SW480 (cell line): ENCODE measurements at regions not wholly inside any gene's neighbourhood (a gene's known extent, or its start where the extent isn't known, plus 50 kb on each side); places are given as distances from the start of the nearest gene placed in this dataset.
A peak's percentile ranks its signal among the peaks of the same experiment; 100 is the strongest.

Experiments used
- DNase-seq: peaks from one replicate; pipeline ENCODE4 v3.0.0-alpha.2; 2016; ENCODE audit warnings: low spot score

GRCh38 chr11:97430877-97431276 is 1041.1 kb downstream of the JRKL start:
- DNase-seq: no peak

- no peak for DNase-seq
Observed at GRCh38 chr11:97432926-97433325, 1043.1 kb downstream of the JRKL start.

DNA sequence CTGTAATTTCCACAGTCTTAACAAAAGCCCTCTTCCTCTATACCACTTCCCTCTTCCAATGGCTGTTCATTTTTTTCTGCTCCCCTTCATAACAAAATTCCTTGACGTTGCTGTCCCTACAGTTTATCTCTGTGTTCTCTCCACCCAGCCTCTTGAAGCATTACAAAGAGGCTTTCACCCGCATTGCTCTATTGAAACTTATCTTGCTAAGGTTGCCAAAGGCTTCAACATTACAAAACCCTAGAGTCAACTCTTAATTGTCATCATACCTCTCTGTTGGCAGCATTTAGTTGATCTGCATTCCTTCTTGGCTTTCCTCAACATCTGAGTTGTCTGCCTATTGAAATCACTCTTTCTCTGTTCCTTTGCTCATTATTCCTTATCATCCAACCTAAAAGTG is 1055.7 kb downstream of the JRKL start:
- no peak for DNase-seq

DNA sequence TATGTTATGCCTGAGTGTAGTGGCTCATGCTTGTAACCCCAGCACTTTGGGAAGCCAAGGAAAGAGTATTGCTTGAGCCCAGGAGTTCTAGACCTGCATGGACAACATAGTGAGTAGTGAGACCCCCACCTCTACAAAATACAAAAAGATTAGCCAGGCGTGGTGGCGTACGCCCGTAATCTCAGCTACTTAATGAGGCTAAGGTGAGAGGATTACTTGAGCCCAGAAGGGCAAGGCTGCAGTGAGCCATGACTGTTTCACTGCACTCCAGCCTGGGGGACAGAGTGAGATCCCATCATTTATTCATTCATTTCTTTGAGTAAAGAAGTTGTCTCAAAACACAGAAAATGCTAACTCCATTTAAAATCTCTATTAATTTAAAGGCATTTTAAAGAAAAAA is 1061.6 kb downstream of the JRKL start:
- DNase-seq: no peak

GRCh38 chr11:97454988-97455387 is 1065.2 kb downstream of the JRKL start:
- peak; percentile 53 for DNase-seq

- DNase-seq: no peak
Observed at GRCh38 chr11:97460091-97460490, 1070.3 kb downstream of the JRKL start.

DNA sequence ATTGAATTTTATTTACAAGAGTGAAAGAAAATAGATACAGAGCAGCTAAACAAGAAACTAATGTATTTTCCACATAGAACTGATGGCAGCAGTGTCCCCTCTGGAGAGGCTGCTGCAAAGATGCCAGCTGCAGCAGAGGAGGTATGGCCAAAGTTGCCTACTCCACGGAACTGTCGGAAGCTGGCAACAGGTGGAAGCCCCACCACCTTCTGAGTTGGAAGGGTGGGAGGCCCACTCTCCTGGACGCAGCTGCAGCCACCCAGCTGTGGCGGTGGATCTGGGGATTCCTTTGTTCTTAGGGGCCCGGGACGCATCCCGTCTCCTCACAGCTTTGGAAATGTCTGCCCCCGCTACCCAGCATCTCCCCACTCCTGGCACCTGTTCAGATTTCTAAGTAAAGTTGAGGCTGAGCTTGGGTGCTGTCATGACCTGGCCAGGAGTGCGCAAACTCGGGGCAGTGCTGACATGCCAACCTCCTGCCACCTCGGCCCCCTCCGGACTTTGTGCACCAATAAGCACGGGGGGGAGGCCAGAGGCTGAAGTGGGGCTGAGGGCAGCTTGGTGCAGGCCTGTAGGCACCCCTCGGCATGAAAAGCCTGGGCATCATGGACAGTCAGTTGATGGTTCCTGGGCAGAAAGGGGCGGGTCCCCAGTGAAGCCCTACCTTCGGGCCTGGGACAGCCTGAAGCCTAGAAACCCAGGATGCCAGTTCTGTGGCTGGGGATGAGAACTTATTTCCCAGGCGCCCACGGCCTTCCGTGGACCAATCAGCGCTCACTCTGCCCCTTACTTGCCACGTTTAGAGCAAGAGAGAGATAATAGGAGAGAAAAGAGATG is 1071.4 kb downstream of the JRKL start:
- DNase-seq: no peak

- no peak for DNase-seq
Observed at GRCh38 chr11:97461934-97462333, 1072.1 kb downstream of the JRKL start.

DNA sequence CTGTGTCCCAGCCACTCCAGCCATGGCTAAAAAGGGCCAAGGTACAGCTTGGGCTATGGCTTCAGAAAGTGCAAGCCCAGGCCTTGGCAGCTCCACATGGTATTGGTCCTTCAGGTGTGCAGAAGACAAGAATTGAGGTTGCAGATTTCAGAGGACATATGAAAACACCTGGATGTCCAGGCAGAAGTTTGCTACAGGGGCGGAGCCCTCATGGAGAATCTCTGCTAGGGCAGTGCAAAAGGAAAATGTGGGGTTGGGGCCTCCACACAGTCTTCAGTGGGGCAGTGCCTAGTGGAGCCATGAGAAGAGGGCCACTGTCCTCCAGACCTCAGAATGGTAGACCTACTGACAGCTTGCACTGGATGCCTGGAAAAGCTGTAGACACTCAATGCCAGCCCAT is 1074.1 kb downstream of the JRKL start:
- DNase-seq: no peak

- no peak for DNase-seq
Observed at GRCh38 chr11:97471480-97471879, 1081.7 kb downstream of the JRKL start.

DNA sequence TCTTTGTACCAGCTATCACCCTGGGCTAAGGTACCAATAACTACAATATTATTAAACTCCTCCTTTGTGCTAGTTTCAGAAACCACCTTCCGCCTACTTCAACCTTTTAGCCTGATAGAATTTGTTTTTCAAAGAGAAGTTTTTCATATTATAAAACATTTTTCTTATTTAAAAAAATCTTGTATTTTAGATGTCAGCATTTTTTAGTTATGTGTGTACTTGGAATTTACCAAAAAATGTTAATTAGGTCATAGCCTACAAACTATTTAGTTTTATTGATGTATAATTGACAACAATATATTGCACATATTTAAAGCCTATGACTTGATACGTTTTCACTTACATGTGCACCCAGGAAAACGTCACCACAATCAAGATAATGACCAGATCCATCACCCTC is 1097.6 kb downstream of the JRKL start:
- DNase-seq: no peak

DNA sequence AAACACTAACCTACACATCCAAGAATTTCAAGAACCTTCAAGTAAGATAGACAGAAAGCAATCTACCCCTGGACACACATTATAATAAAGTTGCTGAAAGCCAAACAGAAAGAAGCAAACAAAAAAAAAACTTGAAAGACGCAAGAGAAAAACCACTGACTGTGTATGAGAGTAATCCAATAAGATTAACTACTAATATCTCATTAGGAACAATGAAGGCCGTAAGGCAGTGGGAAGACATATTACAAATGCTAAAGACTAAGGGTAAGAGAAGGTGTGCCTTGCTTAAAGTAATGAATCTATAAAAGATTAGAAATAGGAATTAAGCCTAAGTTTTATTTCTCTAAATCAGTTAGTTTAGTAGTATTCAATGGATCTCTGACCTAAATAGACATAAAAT is 1109.1 kb downstream of the JRKL start:
- DNase-seq: no peak

DNA sequence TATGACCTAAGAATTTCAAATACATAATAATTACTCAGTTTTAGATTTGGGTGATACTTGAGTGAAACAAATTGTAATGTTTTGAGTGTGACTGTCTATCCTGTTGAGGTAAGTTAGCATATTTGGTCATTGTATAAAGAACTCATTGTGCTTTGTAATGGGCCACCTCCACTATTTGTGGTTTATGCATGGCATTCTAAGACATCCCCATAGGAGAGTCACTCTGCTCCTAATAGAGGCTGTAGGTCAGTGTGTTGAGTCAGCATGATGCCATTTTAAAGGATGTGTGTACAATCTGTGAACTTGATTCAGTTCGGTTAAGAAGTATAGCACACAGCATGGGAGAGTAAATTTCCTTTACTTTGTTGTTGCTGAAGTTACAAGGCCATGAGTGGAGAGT is 1112.4 kb downstream of the JRKL start:
- no peak for DNase-seq

- DNase-seq: no peak
Observed at GRCh38 chr11:97506076-97506759, 1116.4 kb downstream of the JRKL start.

DNA sequence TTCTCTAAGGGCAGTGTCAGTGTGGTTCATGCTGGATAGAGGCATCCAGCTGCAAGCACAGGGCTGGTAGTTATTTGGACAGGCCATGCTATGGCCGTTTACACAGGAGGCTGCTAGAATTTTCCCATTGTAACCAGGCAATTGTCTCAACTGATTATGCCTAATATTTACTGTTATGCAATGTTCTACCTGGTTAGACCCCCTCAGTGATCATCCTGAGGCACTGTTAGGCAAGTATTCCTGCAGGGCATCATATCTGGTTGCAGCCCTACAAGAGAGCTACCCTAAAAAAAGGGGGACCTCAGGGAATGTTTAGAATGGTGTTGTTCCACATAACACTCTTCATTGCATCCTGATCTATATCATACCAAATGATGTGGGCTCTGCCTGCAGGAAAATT is 1124.6 kb downstream of the JRKL start:
- DNase-seq: no peak

GRCh38 chr11:97516688-97517087 is 1126.9 kb downstream of the JRKL start:
- DNase-seq: no peak

- no peak for DNase-seq
Observed at GRCh38 chr11:97525273-97525672, 1135.5 kb downstream of the JRKL start.

- DNase-seq: no peak
Observed at GRCh38 chr11:97537407-97538150, 1147.8 kb downstream of the JRKL start.

GRCh38 chr11:97544431-97544830 is 1154.6 kb downstream of the JRKL start:
- DNase-seq: no peak

DNA sequence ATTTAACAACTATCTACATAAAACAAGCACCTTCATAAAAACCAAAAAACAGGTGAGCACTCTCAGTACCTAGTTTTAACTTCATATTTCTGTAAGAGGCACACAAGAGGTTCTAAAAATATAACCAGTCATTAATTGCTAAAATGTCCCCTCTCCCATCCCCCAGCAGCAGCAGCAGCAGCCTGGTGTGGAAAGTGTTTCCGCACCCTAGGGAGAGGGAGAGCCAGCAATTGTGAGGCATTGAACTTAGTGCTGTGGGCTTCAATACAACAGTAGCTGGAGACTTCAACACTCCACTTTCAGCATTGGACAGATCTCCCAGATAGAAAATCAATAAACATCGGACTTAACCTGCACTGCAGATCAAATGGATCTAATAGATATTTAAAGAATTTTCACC is 1158.5 kb downstream of the JRKL start:
- no peak for DNase-seq

GRCh38 chr11:97557399-97557798 is 1167.6 kb downstream of the JRKL start:
- DNase-seq: peak; percentile 11

DNA sequence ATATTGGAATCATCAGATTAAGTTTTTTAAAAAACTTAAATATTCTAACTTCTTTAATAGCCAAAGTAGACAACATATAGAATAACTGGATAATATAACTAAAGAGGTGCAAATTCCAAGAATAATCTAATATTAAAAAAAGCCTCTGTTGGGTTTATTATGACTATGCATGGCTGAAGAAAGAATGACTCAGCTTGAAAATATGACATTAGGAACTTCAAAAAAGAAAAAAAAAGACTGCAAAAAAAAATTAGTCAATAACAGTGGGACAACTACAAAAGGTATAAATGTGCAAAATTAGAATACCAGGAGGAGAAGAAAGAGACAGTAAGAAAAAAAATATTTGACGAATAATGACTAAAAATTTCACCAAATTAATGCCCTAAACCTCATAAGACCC is 1178.0 kb downstream of the JRKL start:
- DNase-seq: no peak

GRCh38 chr11:97570636-97571035 is 1180.8 kb downstream of the JRKL start:
- DNase-seq: no peak
